GM12872 (cell line): ENCODE measurements at regions not wholly inside any gene's neighbourhood (a gene's known extent, or its start where the extent isn't known, plus 50 kb on each side); places are given as distances from the start of the nearest gene placed in this dataset.

Experiments used
- TF ChIP-seq, protein P1 (sequence below): IDR thresholded peaks from 3 replicates; pipeline ENCODE4 v1.5.1; 2011; ENCODE audit warnings: low read depth, mild to moderate bottlenecking, low read length, moderate library complexity; ENCODE audit not compliant: insufficient read depth

DNA sequence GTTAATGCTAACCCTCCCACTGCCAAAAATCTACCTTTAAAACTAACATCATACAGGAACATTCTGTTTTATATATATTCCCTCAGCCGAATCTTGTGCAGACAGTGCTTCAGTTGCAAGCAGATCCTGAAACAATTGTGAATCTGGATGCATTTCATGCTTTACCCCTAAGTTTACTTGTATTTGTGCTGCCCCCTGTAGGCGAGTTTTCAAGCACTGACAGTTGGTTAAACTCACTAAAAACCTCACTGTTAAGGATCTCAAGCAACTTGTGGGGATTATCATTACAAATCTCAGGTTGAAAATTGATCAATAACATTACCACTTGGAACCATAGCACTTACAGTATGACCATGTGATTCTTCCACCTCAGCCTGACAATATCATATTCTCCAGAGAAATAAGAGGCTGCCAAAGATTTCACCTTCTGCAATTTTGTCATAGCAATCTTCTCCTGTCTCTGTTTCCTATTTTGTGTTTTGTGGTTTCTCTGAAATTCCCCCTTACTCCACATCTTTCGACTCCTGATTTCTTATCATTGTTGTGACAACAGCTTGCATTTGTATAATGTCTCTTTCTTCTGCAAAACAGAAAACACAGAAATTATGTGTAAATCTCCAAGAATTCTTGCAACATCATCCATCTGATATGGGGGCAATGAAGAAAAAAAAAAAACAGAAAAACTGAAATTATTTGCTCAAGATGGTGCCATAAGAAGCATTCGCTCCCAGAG lies 354.6 kb upstream of the SETBP1 start:
- TF ChIP-seq, protein P1, sequence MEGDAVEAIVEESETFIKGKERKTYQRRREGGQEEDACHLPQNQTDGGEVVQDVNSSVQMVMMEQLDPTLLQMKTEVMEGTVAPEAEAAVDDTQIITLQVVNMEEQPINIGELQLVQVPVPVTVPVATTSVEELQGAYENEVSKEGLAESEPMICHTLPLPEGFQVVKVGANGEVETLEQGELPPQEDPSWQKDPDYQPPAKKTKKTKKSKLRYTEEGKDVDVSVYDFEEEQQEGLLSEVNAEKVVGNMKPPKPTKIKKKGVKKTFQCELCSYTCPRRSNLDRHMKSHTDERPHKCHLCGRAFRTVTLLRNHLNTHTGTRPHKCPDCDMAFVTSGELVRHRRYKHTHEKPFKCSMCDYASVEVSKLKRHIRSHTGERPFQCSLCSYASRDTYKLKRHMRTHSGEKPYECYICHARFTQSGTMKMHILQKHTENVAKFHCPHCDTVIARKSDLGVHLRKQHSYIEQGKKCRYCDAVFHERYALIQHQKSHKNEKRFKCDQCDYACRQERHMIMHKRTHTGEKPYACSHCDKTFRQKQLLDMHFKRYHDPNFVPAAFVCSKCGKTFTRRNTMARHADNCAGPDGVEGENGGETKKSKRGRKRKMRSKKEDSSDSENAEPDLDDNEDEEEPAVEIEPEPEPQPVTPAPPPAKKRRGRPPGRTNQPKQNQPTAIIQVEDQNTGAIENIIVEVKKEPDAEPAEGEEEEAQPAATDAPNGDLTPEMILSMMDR, result peak; percentile 61

DNA sequence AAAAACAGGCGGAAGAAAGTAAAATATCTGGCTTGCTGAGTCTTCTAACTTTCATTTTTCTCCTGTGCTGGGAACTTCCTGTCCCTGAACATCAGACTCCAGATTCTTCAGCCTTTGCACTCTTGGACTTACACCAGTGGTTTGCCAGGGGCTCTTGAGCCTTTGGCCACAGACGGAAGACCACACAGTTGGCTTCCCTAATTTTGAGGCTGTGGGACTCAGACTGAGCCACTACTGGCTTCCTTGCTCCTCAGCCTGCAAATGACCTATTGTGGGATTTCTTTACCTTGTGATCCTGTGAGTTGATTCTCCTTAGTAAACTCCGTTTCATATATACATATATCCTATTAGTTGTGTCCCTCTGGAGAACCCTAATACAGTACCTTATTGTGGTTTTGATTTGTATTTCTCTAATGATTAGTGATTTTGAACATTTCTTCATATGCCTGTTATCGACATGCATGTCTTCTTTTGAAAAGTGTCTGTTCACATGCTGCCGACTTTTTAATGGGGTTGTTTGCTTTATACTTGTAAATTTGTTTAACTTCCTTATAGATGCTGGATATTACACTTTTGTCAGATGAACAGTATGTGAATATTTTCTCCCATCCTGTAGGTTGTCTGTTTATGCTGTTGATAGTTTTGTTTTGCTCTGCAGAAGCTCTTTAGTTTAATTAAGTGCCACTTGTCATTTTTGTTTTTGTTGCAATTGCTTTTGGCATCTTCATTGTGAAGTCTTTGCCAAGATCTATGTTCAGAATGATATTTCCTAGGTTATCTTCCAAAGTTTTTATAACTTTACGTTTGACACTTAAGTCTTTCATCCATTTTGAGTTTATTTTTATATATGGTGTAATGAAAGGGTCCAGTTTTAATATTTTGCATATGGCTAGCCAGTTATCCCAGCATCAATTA lies 348.8 kb upstream of the SETBP1 start:
- TF ChIP-seq, protein P1, result no peak

DNA sequence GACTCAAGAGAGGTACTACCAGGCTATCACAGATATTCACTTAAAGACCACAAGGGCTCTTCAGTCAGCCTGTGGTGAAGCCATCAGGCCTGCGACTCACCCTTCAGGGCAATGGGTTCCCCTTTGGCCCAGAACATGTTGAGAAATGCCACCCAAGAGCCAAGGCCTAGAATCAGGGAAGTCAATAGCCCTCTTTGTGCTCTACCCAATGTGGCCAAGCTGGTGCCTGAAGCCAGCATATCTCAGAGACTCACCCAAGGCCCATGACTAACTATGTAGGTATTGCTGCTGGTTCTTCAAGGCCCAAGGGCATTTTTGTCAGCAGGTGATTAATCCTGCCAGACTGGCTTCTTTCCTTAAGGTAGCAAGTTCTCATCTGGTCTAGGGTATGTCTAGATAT lies 338.9 kb upstream of the SETBP1 start:
- TF ChIP-seq, protein P1, result no peak

DNA sequence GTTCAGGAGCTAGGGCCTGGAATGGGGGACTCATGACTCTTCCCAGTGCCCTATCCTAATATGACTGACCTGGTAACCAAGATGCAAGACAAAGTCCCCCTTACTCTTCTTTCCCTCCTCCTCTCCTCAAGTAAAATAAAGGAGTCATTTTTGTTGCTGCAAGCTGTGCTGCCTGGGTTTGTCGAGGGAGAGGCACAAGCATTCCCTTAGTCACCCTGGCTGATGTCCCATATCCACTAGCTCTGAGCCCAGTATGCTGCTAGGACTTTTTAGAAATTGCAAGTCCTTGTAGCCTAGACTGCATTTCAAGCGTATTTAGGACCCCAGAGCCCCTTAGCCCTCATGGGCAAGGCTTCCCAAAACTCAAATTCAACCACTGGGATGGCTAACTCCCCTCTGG lies 338.5 kb upstream of the SETBP1 start:
- TF ChIP-seq, protein P1, result no peak

DNA sequence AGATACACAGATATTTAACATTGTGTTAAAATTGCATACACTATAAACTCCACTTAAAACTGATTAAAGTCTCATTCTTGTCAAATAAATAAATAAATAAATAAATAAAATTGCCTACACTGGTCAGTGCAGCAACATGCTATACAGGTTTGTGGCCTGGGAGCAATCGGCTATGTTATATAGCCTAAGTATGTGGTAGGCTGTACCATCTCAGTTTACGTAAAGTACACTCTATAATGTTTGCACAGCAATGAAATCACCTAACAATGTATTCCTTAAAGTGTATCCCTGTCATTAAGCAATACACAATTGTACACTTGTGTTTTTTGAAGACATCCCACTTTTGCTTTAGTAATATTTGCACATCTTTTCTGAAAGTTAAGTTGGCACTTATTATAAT lies 337.7 kb upstream of the SETBP1 start:
- TF ChIP-seq, protein P1, result no peak

DNA sequence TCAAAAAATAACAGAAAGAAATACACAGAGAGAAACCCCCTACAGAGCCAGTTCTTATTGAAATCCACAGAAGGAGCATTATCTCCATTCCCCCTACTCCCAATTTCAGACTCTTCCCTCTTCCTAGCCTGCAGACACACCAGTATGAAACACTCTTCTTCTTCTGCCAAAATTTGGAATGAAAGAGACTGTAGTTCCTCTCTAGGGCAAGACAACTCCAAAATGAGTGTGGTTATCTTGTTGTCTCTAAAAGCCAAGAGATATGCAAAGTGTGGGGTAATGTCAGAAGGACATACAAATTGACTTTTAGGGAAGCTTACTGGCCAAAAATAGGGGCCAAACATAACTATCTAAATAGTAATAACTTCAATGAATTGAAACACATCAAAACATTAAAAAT lies 337.1 kb upstream of the SETBP1 start:
- TF ChIP-seq, protein P1, result no peak

DNA sequence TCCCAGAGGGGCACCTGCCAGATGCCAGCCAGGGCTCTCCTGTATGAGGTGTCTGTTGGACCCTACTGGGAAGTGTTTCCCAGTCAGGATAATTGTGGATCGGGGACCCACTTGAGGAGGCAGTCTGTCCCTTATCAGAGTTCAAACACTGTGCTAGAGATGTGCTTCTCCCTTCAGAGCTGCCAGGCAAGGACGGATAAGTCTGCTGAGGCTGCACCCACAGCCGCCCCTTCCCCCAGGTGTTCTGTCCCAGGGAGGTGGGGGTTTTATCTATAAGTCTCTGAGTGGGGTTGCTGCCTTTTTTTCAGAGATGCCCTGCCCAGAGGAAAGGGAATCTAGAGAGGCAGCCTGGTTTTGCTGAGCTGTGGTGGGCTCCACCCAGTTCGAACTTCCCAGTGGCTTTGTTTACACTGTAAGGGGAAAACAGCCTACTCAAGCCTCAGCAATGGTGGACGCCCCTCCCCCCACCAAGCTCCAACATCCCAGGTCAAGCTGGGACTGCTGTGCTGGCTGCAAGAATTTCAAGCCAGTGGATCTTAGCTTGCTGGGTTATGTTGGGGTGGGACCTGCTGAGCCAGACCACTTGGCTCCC lies 324.0 kb upstream of the SETBP1 start:
- TF ChIP-seq, protein P1, result no peak
